ENCODE measurements at regions not wholly inside any gene's neighbourhood (a gene's known extent, or its start where the extent isn't known, plus 50 kb on each side); places are given as distances from the start of the nearest gene placed in this dataset.

DNA sequence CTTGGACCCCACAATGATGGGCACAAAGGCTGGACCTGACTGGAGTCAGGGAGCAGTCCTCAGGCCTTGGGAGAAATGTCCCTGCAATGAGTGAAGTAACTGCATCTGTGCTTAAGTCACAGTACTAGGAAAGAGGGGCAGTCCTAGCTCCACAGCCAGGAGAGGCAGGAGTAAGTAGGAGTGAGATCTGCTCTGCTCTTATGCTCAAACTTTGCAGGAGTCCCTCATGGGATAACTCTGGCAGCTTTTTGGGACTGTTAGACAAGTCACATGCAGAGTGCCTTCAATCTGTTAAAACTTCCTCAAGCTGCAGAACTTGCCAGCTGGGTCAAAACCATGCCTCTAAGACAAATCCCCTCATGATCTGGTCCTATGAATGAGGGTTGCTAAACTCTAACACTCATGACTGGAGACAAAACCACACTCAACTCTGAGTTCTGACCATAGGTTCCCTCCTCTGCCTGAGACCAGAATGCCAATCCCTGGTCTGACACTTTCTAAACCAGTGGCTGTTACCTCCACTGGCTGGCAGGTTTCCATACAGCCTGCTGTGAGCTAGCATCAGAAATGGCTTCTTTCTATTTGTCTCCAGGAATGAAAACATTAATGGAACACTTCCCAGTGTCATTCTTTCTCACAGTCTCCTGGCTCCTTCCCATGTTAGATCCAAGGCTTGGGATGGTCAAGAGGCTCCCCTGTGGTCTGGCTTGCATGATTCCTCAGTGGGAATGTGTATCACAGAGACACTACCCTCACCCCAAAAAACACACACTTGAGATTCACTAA is 819.3 kb downstream of the PCDH7 start:
- no peaks in the 10 kb centered on the region for H3K27me3 Mint-ChIP-seq
- no peak for DNase-seq (ENCODE audit: extremely low spot score, unreplicated experiment)
- TF ChIP-seq, protein P1, sequence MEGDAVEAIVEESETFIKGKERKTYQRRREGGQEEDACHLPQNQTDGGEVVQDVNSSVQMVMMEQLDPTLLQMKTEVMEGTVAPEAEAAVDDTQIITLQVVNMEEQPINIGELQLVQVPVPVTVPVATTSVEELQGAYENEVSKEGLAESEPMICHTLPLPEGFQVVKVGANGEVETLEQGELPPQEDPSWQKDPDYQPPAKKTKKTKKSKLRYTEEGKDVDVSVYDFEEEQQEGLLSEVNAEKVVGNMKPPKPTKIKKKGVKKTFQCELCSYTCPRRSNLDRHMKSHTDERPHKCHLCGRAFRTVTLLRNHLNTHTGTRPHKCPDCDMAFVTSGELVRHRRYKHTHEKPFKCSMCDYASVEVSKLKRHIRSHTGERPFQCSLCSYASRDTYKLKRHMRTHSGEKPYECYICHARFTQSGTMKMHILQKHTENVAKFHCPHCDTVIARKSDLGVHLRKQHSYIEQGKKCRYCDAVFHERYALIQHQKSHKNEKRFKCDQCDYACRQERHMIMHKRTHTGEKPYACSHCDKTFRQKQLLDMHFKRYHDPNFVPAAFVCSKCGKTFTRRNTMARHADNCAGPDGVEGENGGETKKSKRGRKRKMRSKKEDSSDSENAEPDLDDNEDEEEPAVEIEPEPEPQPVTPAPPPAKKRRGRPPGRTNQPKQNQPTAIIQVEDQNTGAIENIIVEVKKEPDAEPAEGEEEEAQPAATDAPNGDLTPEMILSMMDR (conservative IDR thresholded peaks at IDR 0.05) = no peak

DNA sequence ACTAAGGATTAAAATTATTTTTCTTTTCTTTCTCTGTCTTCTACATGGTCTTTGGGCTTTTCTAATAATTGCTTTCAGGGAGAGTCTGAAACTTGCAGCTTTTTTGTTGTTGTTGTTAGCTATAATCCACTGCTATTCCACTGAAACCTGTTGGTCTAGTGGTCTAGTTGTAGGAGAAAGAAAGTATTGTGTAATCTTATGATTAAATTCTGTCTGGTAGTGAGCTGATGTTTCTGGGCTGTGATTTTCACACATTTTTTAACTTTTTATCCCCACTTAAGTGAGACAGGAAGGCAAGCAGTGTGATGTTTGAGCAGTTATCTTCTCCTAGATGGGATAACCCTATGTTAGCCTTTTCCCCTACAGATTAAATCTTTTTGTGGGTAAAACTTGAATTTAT is 825.2 kb downstream of the PCDH7 start:
- Mint-ChIP-seq H3K4me1 (ENCODE audit: unreplicated experiment) (peaks cover 8% of the 10 kb centered on the region), H3K27me3 (no peaks in the 10 kb centered on the region), H3K9me3 (no peaks in the 10 kb centered on the region), H3K4me3 (no peak overlapping the region), H3K36me3 (no peaks in the 10 kb centered on the region), H3K27ac (no peak overlapping the region)
- TF ChIP-seq, protein P1 (conservative IDR thresholded peaks at IDR 0.05) = no peak
- no peak for DNase-seq (ENCODE audit: extremely low spot score, unreplicated experiment)

More for the DNA sequence above, 819.3 kb downstream of the PCDH7 start:
- Mint-ChIP-seq H3K36me3 (no peaks in the 10 kb centered on the region), H3K9me3 (no peaks in the 10 kb centered on the region), H3K27ac (no peak overlapping the region), H3K4me1 (ENCODE audit: unreplicated experiment) (no peaks in the 10 kb centered on the region), H3K4me3 (no peak overlapping the region)

DNA sequence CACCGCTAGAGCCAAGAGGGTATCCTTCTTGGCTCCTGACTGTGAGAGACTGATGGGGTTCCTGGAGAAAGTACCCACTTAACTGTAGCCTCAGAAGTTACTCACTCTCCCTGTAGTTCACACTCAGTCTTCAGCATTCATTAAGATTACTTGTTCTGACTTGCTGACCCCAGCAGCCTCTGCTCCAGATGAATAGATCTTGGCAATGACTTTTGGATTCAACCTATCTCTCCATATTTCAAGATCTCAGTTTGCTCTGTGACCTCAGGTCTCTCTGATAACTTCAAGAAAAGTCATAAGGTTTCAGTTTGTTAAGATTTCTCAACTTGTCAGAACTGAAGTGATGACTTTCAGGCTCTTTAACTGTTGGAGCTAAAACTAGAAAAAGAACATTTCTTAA is 825.6 kb downstream of the PCDH7 start:
- TF ChIP-seq, protein P1 (conservative IDR thresholded peaks at IDR 0.05) = no peak
- Mint-ChIP-seq H3K27me3 (no peaks in the 10 kb centered on the region), H3K36me3 (no peaks in the 10 kb centered on the region), H3K9me3 (no peaks in the 10 kb centered on the region), H3K4me1 (ENCODE audit: unreplicated experiment) (peaks cover 8% of the 10 kb centered on the region), H3K4me3 (no peak overlapping the region), H3K27ac (no peak overlapping the region)
- no peak for DNase-seq (ENCODE audit: extremely low spot score, unreplicated experiment)

DNA sequence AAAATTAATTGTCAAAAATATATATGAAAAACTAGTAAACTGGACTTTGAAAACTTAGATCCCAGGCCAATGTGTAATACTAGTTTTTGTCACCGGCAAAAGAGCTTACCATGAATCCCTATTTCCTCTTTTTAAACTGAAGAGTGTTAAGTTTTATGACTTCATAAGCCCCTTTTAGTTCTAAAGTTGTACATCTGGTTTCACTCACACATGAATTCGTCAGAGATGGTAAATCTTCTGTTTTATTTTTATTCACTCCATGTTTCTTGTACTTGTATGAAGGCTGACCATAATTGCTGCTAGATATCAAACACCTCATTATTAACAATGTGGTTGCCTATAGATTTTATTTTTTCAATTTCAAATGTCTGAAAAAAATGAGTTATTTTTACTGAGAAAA is 827.9 kb downstream of the PCDH7 start:
- H3K36me3 Mint-ChIP-seq = no peaks in the 10 kb centered on the region
- H3K27ac Mint-ChIP-seq = no peak overlapping the region
- H3K27me3 Mint-ChIP-seq = no peaks in the 10 kb centered on the region
- TF ChIP-seq, protein P1 (conservative IDR thresholded peaks at IDR 0.05) = no peak
- no peak for DNase-seq (ENCODE audit: extremely low spot score, unreplicated experiment)
- H3K4me1 Mint-ChIP-seq (ENCODE audit: unreplicated experiment) = peaks cover 8% of the 10 kb centered on the region
- no peak overlapping the region for H3K4me3 Mint-ChIP-seq
- no peaks in the 10 kb centered on the region for H3K9me3 Mint-ChIP-seq

DNA sequence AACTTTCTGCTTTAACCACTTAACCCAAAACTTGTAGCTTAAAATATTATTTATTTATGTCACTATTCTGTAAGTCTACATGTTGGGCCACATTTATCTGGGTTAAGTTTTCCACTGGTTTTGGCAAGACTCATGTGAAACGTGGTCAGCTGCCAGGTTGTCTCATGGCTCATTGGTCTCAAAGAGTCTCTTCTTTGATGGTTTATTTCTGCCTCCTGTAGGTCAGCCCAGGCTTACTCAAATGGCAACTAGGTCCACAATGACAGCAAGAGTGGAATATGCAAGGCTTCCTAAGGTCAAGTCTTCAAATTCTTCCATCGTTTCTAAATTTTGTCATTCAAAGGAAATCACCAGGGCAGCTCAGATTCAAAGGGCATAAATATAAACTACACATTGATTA is 828.7 kb downstream of the PCDH7 start:
- Mint-ChIP-seq H3K4me1 (ENCODE audit: unreplicated experiment) (peaks cover 8% of the 10 kb centered on the region), H3K4me3 (no peak overlapping the region), H3K27ac (no peak overlapping the region), H3K9me3 (no peaks in the 10 kb centered on the region), H3K36me3 (no peaks in the 10 kb centered on the region), H3K27me3 (no peaks in the 10 kb centered on the region)
- TF ChIP-seq, protein P1 (conservative IDR thresholded peaks at IDR 0.05) = no peak
- no peak for DNase-seq (ENCODE audit: extremely low spot score, unreplicated experiment)

Measured in type B pancreatic cell (in vitro differentiated cells).